CD4-positive, alpha-beta T cell treated with Interleukin-1 beta for 1 hour (primary cell): ENCODE measurements at regions not wholly inside any gene's neighbourhood (a gene's known extent, or its start where the extent isn't known, plus 50 kb on each side); places are given as distances from the start of the nearest gene placed in this dataset.

Source experiments
- DNase-seq, 2 donors: peaks; one replicate each; pipeline ENCODE4 v3.0.0-alpha.2; 2020 to 2022

- DNase-seq = no peak
Observed at GRCh38 chr3:5071061-5071460, 51.0 kb upstream of the ARL8B start.

- DNase-seq = no peak
Observed at GRCh38 chr3:5072100-5072816, 49.8 kb upstream of the ARL8B start.
